OCI-LY7 (cell line): ENCODE measurements at regions not wholly inside any gene's neighbourhood (a gene's known extent, or its start where the extent isn't known, plus 50 kb on each side); places are given as distances from the start of the nearest gene placed in this dataset.

ENCODE experiments used
- EZH2phosphoT487 ChIP-seq: fragments of 200-600 bp; sonication (generic); IDR thresholded peaks from 2 replicates; pipeline ENCODE4 v1.6.1; 2018; ENCODE audit warnings: low read depth, borderline replicate concordance, mild to moderate bottlenecking, mixed run types, antibody characterized with exemption, low read length, moderate library complexity, mixed read lengths
- TF ChIP-seq, protein P1 (sequence below): fragments of 200-600 bp; sonication (generic); conservative IDR thresholded peaks from 2 replicates; pipeline ENCODE4 v1.5.1; 2014; ENCODE audit warnings: mild to moderate bottlenecking, antibody characterized with exemption, low read length, moderate library complexity, mixed read lengths

DNA sequence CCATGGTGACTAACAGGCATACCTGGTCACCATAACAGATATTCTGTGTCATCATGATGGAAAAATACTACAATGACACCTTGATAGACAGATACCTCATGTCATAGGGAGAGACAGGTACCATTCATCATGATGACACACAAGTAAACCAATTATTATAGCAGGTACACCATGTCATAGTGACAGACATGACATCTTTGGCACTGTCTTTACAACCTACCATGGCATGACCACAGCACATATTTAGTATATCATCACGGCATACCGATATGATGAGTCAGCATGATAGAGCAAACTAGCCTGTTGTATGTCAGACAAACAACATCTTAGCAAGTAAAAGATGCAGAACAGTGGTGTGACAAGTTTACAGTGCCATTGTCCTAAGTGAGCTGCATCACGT, 101.3 kb upstream of the KLHL29 start:
- TF ChIP-seq, protein P1, sequence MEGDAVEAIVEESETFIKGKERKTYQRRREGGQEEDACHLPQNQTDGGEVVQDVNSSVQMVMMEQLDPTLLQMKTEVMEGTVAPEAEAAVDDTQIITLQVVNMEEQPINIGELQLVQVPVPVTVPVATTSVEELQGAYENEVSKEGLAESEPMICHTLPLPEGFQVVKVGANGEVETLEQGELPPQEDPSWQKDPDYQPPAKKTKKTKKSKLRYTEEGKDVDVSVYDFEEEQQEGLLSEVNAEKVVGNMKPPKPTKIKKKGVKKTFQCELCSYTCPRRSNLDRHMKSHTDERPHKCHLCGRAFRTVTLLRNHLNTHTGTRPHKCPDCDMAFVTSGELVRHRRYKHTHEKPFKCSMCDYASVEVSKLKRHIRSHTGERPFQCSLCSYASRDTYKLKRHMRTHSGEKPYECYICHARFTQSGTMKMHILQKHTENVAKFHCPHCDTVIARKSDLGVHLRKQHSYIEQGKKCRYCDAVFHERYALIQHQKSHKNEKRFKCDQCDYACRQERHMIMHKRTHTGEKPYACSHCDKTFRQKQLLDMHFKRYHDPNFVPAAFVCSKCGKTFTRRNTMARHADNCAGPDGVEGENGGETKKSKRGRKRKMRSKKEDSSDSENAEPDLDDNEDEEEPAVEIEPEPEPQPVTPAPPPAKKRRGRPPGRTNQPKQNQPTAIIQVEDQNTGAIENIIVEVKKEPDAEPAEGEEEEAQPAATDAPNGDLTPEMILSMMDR: no peak
- no peak for TF ChIP-seq EZH2phosphoT487
